GM21529 (cell line): ENCODE measurements at regions not wholly inside any gene's neighbourhood (a gene's known extent, or its start where the extent isn't known, plus 50 kb on each side); places are given as distances from the start of the nearest gene placed in this dataset.

Experiments
- ATAC-seq: cut with Tn5 transposase; IDR thresholded peaks from one replicate; pipeline ENCODE4 v1.9.1; 2021; ENCODE audit not compliant: unreplicated experiment

GRCh38 chr13:60790620-60791019 is 393.6 kb downstream of the TDRD3 start:
- no peak for ATAC-seq

- no peak for ATAC-seq
Observed at GRCh38 chr13:60788156-60788829, 391.3 kb downstream of the TDRD3 start.

- ATAC-seq, result no peak
Observed at GRCh38 chr13:60787083-60787482, 390.1 kb downstream of the TDRD3 start.

GRCh38 chr13:60772726-60773125 is 375.7 kb downstream of the TDRD3 start:
- ATAC-seq, result no peak

- no peak for ATAC-seq
Observed at GRCh38 chr13:60765700-60766411, 368.8 kb downstream of the TDRD3 start.

- ATAC-seq, result no peak
Observed at GRCh38 chr13:60759499-60759898, 362.5 kb downstream of the TDRD3 start.

GRCh38 chr13:60758637-60759036 is 361.6 kb downstream of the TDRD3 start:
- ATAC-seq, result no peak

- no peak for ATAC-seq
Observed at GRCh38 chr13:60757501-60758215, 360.6 kb downstream of the TDRD3 start.

GRCh38 chr13:60756306-60756705 is 359.3 kb downstream of the TDRD3 start:
- no peak for ATAC-seq

- ATAC-seq, result no peak
Observed at GRCh38 chr13:60755380-60756163, 358.6 kb downstream of the TDRD3 start.

GRCh38 chr13:60754211-60755090 is 357.4 kb downstream of the TDRD3 start:
- ATAC-seq, result no peak

- ATAC-seq, result no peak
Observed at GRCh38 chr13:60753641-60754040, 356.6 kb downstream of the TDRD3 start.

GRCh38 chr13:60745343-60745742 is 348.3 kb downstream of the TDRD3 start:
- no peak for ATAC-seq

GRCh38 chr13:60733933-60734332 is 336.9 kb downstream of the TDRD3 start:
- ATAC-seq, result no peak

GRCh38 chr13:60727140-60727539 is 330.1 kb downstream of the TDRD3 start:
- ATAC-seq, result no peak

GRCh38 chr13:60721063-60721462 is 324.0 kb downstream of the TDRD3 start:
- no peak for ATAC-seq

GRCh38 chr13:60720590-60720989 is 323.6 kb downstream of the TDRD3 start:
- no peak for ATAC-seq

GRCh38 chr13:60716313-60716712 is 319.3 kb downstream of the TDRD3 start:
- no peak for ATAC-seq

- no peak for ATAC-seq
Observed at GRCh38 chr13:60707878-60708277, 310.9 kb downstream of the TDRD3 start.

GRCh38 chr13:60701895-60702294 is 304.9 kb downstream of the TDRD3 start:
- ATAC-seq, result no peak
